GM06990 (cell line): ENCODE measurements at regions not wholly inside any gene's neighbourhood (a gene's known extent, or its start where the extent isn't known, plus 50 kb on each side); places are given as distances from the start of the nearest gene placed in this dataset.

Source experiments
- DNase-seq: peaks from one replicate; pipeline ENCODE4 v3.0.0-alpha.2; 2011; ENCODE audit not compliant: insufficient read length; ENCODE audit errors: extremely low read depth
- H3K27me3 ChIP-seq: replicated peaks from 2 replicates; pipeline ENCODE4 v1.6.0; 2011; ENCODE audit warnings: low read length; ENCODE audit not compliant: control insufficient read depth, insufficient read depth
- H3K36me3 ChIP-seq: 2 replicates; pipeline ENCODE4 v1.5.1; 2011; ENCODE audit warnings: low read length; ENCODE audit not compliant: control insufficient read depth, insufficient read depth
- H3K4me3 ChIP-seq: replicated peaks from 2 replicates; pipeline ENCODE4 v1.5.1; 2011; ENCODE audit warnings: low read depth, mild to moderate bottlenecking, control low read depth, low read length
- CTCF ChIP-seq: IDR thresholded peaks from 2 replicates; pipeline ENCODE4 v1.5.1; 2011; ENCODE audit warnings: low read length, control low read depth, mild to moderate bottlenecking, inconsistent platforms; ENCODE audit not compliant: insufficient read depth, poor library complexity, severe bottlenecking

- no peaks in the 10 kb centered on the region for H3K27me3 ChIP-seq
- H3K4me3 ChIP-seq, result no peak overlapping the region
- no peak for TF ChIP-seq CTCF
- no peak for DNase-seq
- H3K36me3 ChIP-seq, result no peaks in the 10 kb centered on the region
These were observed 435.3 kb downstream of the ARHGEF28 start for GRCh38 chr5:74061292-74061691.

GRCh38 chr5:74059706-74060105 lies 433.7 kb downstream of the ARHGEF28 start:
- Histone ChIP-seq H3K4me3 (no peak overlapping the region), H3K36me3 (no peaks in the 10 kb centered on the region), H3K27me3 (no peaks in the 10 kb centered on the region)
- TF ChIP-seq CTCF, result no peak
- no peak for DNase-seq

GRCh38 chr5:74056789-74057164 lies 430.8 kb downstream of the ARHGEF28 start:
- no peaks in the 10 kb centered on the region for H3K27me3 ChIP-seq
- H3K36me3 ChIP-seq, result no peaks in the 10 kb centered on the region
- H3K4me3 ChIP-seq, result no peak overlapping the region
- no peak for DNase-seq
- peak; percentile 39 for TF ChIP-seq CTCF

GRCh38 chr5:74056107-74056788 lies 430.3 kb downstream of the ARHGEF28 start:
- H3K4me3 ChIP-seq, result no peak overlapping the region
- DNase-seq, result no peak
- no peaks in the 10 kb centered on the region for H3K27me3 ChIP-seq
- no peaks in the 10 kb centered on the region for H3K36me3 ChIP-seq
- no peak for TF ChIP-seq CTCF

GRCh38 chr5:74055486-74056106 lies 429.6 kb downstream of the ARHGEF28 start:
- no peak for TF ChIP-seq CTCF
- no peaks in the 10 kb centered on the region for H3K27me3 ChIP-seq
- DNase-seq, result no peak
- H3K4me3 ChIP-seq, result no peak overlapping the region
- no peaks in the 10 kb centered on the region for H3K36me3 ChIP-seq
